RPMI7951 (cell line): ENCODE measurements at regions not wholly inside any gene's neighbourhood (a gene's known extent, or its start where the extent isn't known, plus 50 kb on each side); places are given as distances from the start of the nearest gene placed in this dataset.

Source experiments
- DNase-seq: peaks from one replicate; pipeline ENCODE4 v3.0.0-alpha.2; 2012; ENCODE audit warnings: low read depth

- no peak for DNase-seq
Observed at GRCh38 chr11:128195057-128195751, 392.2 kb downstream of the ETS1 start.

- no peak for DNase-seq
Observed at GRCh38 chr11:128194216-128194615, 393.1 kb downstream of the ETS1 start.

- DNase-seq = no peak
Observed at GRCh38 chr11:128193615-128194014, 393.7 kb downstream of the ETS1 start.

GRCh38 chr11:128190312-128190711, 397.0 kb downstream of the ETS1 start:
- DNase-seq = no peak

GRCh38 chr11:128189823-128190222, 397.5 kb downstream of the ETS1 start:
- no peak for DNase-seq

- DNase-seq = no peak
Observed at GRCh38 chr11:128188346-128189004, 398.9 kb downstream of the ETS1 start.

GRCh38 chr11:128187835-128188234, 399.5 kb downstream of the ETS1 start:
- DNase-seq = peak; percentile 33

- no peak for DNase-seq
Observed at GRCh38 chr11:128187377-128187776, 400.0 kb downstream of the ETS1 start.

GRCh38 chr11:128184981-128185380, 402.4 kb downstream of the ETS1 start:
- DNase-seq = no peak

GRCh38 chr11:128182844-128183243, 404.5 kb downstream of the ETS1 start:
- no peak for DNase-seq

- DNase-seq = no peak
Observed at GRCh38 chr11:128181984-128182383, 405.4 kb downstream of the ETS1 start.

- DNase-seq = no peak
Observed at GRCh38 chr11:128181088-128181480, 406.3 kb downstream of the ETS1 start.

- peak; percentile 93 for DNase-seq
Observed at GRCh38 chr11:128180441-128181087, 406.8 kb downstream of the ETS1 start.

GRCh38 chr11:128179512-128179911, 407.8 kb downstream of the ETS1 start:
- peak; percentile 67 for DNase-seq

GRCh38 chr11:128179039-128179438, 408.3 kb downstream of the ETS1 start:
- no peak for DNase-seq

- peak; percentile 26 for DNase-seq
Observed at GRCh38 chr11:128174465-128175291, 412.7 kb downstream of the ETS1 start.

- DNase-seq = peak; percentile 81
Observed at GRCh38 chr11:128172046-128172878, 415.1 kb downstream of the ETS1 start.

GRCh38 chr11:128171506-128171905, 415.9 kb downstream of the ETS1 start:
- DNase-seq = peak; percentile 39

GRCh38 chr11:128165572-128165971, 421.8 kb downstream of the ETS1 start:
- DNase-seq = no peak

- DNase-seq = no peak
Observed at GRCh38 chr11:128164080-128164741, 423.1 kb downstream of the ETS1 start.

GRCh38 chr11:128161994-128162393, 425.4 kb downstream of the ETS1 start:
- DNase-seq = no peak
